Endodermal cell (in vitro differentiated cells): ENCODE measurements at regions not wholly inside any gene's neighbourhood (a gene's known extent, or its start where the extent isn't known, plus 50 kb on each side); places are given as distances from the start of the nearest gene placed in this dataset.

Experiments used
- DNase-seq: peaks from one replicate; pipeline ENCODE4 v3.0.0-alpha.2; 2017
- H3K27ac ChIP-seq: 2 replicates; pipeline ENCODE4 v1.5.1; 2013; ENCODE audit warnings: mild to moderate bottlenecking, low read depth, low read length, moderate library complexity
- H3K27me3 ChIP-seq: 2 replicates; pipeline ENCODE4 v1.6.1; 2013; ENCODE audit warnings: mild to moderate bottlenecking, low read length, moderate library complexity; ENCODE audit not compliant: insufficient read depth, control insufficient read depth, poor library complexity, severe bottlenecking
- H3K36me3 ChIP-seq: 2 replicates; pipeline ENCODE4 v1.7.0; 2013; ENCODE audit warnings: mild to moderate bottlenecking, low read length, moderate library complexity; ENCODE audit not compliant: control insufficient read depth, insufficient read depth
- H3K4me1 ChIP-seq: one replicate; pipeline ENCODE4 v1.7.0; 2013; ENCODE audit warnings: low read length; ENCODE audit not compliant: control insufficient read depth, insufficient read depth
- H3K4me3 ChIP-seq: 2 replicates; pipeline ENCODE4 v1.5.1; 2013; ENCODE audit warnings: mild to moderate bottlenecking, low read length, moderate library complexity
- H3K9ac ChIP-seq: 2 replicates; pipeline ENCODE4 v1.6.1; 2013; ENCODE audit warnings: mild to moderate bottlenecking, low read length, moderate library complexity; ENCODE audit not compliant: poor library complexity, severe bottlenecking; ENCODE audit errors: extremely low read depth
- H3K9me3 ChIP-seq: 2 replicates; pipeline ENCODE4 v1.6.1; 2013; ENCODE audit warnings: mild to moderate bottlenecking, low read length, moderate library complexity; ENCODE audit not compliant: control insufficient read depth
- H3K27ac Mint-ChIP-seq: 2 replicates; pipeline ENCODE4 v1.8.0; 2020; ENCODE audit warnings: mixed read lengths
- H3K27me3 Mint-ChIP-seq: 2 replicates; pipeline ENCODE4 v1.8.0; 2021; ENCODE audit warnings: mild to moderate bottlenecking, mixed read lengths; ENCODE audit not compliant: insufficient read depth
- H3K36me3 Mint-ChIP-seq: 2 replicates; pipeline ENCODE4 v1.8.0; 2020; ENCODE audit warnings: low read depth, mixed read lengths
- H3K4me1 Mint-ChIP-seq: 2 replicates; pipeline ENCODE4 v1.8.0; 2020; ENCODE audit warnings: mixed read lengths
- H3K4me3 Mint-ChIP-seq: 2 replicates; pipeline ENCODE4 v1.8.0; 2020; ENCODE audit warnings: mild to moderate bottlenecking, moderate library complexity, mixed read lengths
- H3K9me3 Mint-ChIP-seq: 2 replicates; pipeline ENCODE4 v1.8.0; 2020; ENCODE audit warnings: mild to moderate bottlenecking, mixed read lengths
- CTCF ChIP-seq: fragments of 200-600 bp; sonication (generic); conservative IDR thresholded peaks from 2 replicates; pipeline ENCODE4 v1.5.0; 2021; ENCODE audit warnings: antibody characterized with exemption, mild to moderate bottlenecking
- WGBS, 2 experiments: methylation state at CpG; one replicate each; pipeline versions ENCODE4 v1.1.5 to v1.1.7; 2013; ENCODE audit warnings: missing lambda C conversion rate in 2 of 2, mixed read lengths in 1 of 2; ENCODE audit not compliant: insufficient coverage in 1 of 2, insufficient read length in 1 of 2; 5-methylcytosine and 5-hydroxymethylcytosine counted together

GRCh38 chr19:27735314-27735713 is 1477.6 kb downstream of the UQCRFS1 start:
- Mint-ChIP-seq H3K4me3 (no peak overlapping the region), H3K9me3 (no peaks in the 10 kb centered on the region), H3K4me1 (no peaks in the 10 kb centered on the region), H3K27ac (no peak overlapping the region), H3K27me3 (no peaks in the 10 kb centered on the region), H3K36me3 (peaks cover 13% of the 10 kb centered on the region)
- Histone ChIP-seq H3K36me3 (no peaks in the 10 kb centered on the region), H3K4me3 (no peak overlapping the region), H3K27ac (no peak overlapping the region), H3K9ac (no peak overlapping the region), H3K9me3 (peaks cover 27% of the 10 kb centered on the region), H3K27me3 (no peaks in the 10 kb centered on the region), H3K4me1 (no peaks in the 10 kb centered on the region)
- WGBS, 2 experiments: 87 to 88% methylated on average over 4 to 5 of the region's 5 CpGs
- peak; percentile 22 for DNase-seq
- no peak for TF ChIP-seq CTCF

- peaks cover 33% of the 10 kb centered on the region for H3K9me3 ChIP-seq
- peaks cover 1% of the 10 kb centered on the region for H3K9me3 Mint-ChIP-seq
- H3K36me3 Mint-ChIP-seq: peaks cover 12% of the 10 kb centered on the region
- no peak for TF ChIP-seq CTCF
- no peaks in the 10 kb centered on the region for H3K27me3 ChIP-seq
- no peaks in the 10 kb centered on the region for H3K36me3 ChIP-seq
- no peak overlapping the region for H3K9ac ChIP-seq
- no peak overlapping the region for H3K27ac Mint-ChIP-seq
- no peak overlapping the region for H3K4me3 ChIP-seq
- no peaks in the 10 kb centered on the region for H3K4me1 Mint-ChIP-seq
- H3K27ac ChIP-seq: no peak overlapping the region
- no peak for DNase-seq
- H3K27me3 Mint-ChIP-seq: no peaks in the 10 kb centered on the region
- H3K4me1 ChIP-seq: no peaks in the 10 kb centered on the region
- no peak overlapping the region for H3K4me3 Mint-ChIP-seq
- WGBS, 2 experiments: 76 to 77% methylated on average over 3 to 5 of the region's 5 CpGs
Observed at GRCh38 chr19:27734496-27735220, 1478.3 kb downstream of the UQCRFS1 start.

- Histone ChIP-seq H3K36me3 (no peaks in the 10 kb centered on the region), H3K27ac (no peak overlapping the region), H3K4me3 (no peak overlapping the region), H3K4me1 (no peaks in the 10 kb centered on the region), H3K9ac (no peak overlapping the region), H3K9me3 (peaks cover 43% of the 10 kb centered on the region), H3K27me3 (no peaks in the 10 kb centered on the region)
- Mint-ChIP-seq H3K9me3 (peaks cover 11% of the 10 kb centered on the region), H3K27me3 (no peaks in the 10 kb centered on the region), H3K4me1 (no peaks in the 10 kb centered on the region), H3K27ac (no peak overlapping the region), H3K4me3 (no peak overlapping the region), H3K36me3 (peaks cover 4% of the 10 kb centered on the region)
- DNase-seq: no peak
- no peak for TF ChIP-seq CTCF
- WGBS, 2 experiments: 96 to 97% methylated on average over 4 of the region's 4 CpGs
Observed at GRCh38 chr19:27733551-27734266, 1479.2 kb downstream of the UQCRFS1 start.
